Mesenchymal stem cell (in vitro differentiated cells and primary cell): ENCODE measurements at regions not wholly inside any gene's neighbourhood (a gene's known extent, or its start where the extent isn't known, plus 50 kb on each side); places are given as distances from the start of the nearest gene placed in this dataset.
"Not testable (repeated sequence)": the region's sequence is repeated elsewhere in the genome, so short reads cannot be mapped to it uniquely, and the experiment has no call there.

ENCODE experiments used
- DNase-seq: peaks from one replicate; pipeline ENCODE4 v3.0.0-alpha.2; 2013
- H2AFZ ChIP-seq: one replicate; pipeline ENCODE4 v1.6.1; 2013; ENCODE audit warnings: low read depth, mild to moderate bottlenecking, control low read depth, inconsistent platforms, low read length, moderate library complexity
- H2AK5ac ChIP-seq: 2 replicates; pipeline ENCODE4 v1.6.1; 2013; ENCODE audit warnings: low read length, moderate library complexity, mild to moderate bottlenecking, inconsistent platforms; ENCODE audit not compliant: severe bottlenecking
- H2BK120ac ChIP-seq: one replicate; pipeline ENCODE4 v1.6.1; 2013; ENCODE audit warnings: low read depth, mild to moderate bottlenecking, inconsistent platforms, low read length, moderate library complexity
- H2BK12ac ChIP-seq, 2 experiments: one replicate each; pipeline ENCODE4 v1.6.1; 2013; ENCODE audit warnings: inconsistent platforms in 2 of 2, low read length in 2 of 2, mild to moderate bottlenecking in 2 of 2, moderate library complexity in 2 of 2, control low read depth in 1 of 2
- H2BK15ac ChIP-seq: one replicate; pipeline ENCODE4 v1.6.1; 2013; ENCODE audit warnings: mild to moderate bottlenecking, low read depth, inconsistent platforms; ENCODE audit not compliant: poor library complexity, severe bottlenecking
- H2BK5ac ChIP-seq: 2 replicates; pipeline ENCODE4 v1.6.1; 2013; ENCODE audit warnings: low read depth, mild to moderate bottlenecking, low read length, control low read depth, inconsistent platforms; ENCODE audit not compliant: poor library complexity, severe bottlenecking
- H3K14ac ChIP-seq, 2 experiments: one replicate each; pipeline ENCODE4 v1.6.1; 2013; ENCODE audit warnings: inconsistent platforms in 2 of 2, low read length in 2 of 2, control low read depth in 1 of 2, mild to moderate bottlenecking in 1 of 2, moderate library complexity in 1 of 2
- H3K18ac ChIP-seq, 2 experiments: one replicate each; pipeline ENCODE4 v1.6.1; 2013; ENCODE audit warnings: inconsistent platforms in 2 of 2, low read length in 2 of 2, control low read depth in 1 of 2, low read depth in 1 of 2, mild to moderate bottlenecking in 1 of 2
- H3K23ac ChIP-seq, 2 experiments: one replicate each; pipeline ENCODE4 v1.6.1; 2013; ENCODE audit warnings: inconsistent platforms in 2 of 2, low read length in 2 of 2, mild to moderate bottlenecking in 2 of 2, moderate library complexity in 2 of 2, control low read depth in 1 of 2
- H3K27ac ChIP-seq: 2 replicates; pipeline ENCODE4 v1.5.1; 2013; ENCODE audit warnings: mild to moderate bottlenecking, moderate library complexity, low read length, control low read depth, inconsistent platforms; ENCODE audit not compliant: poor library complexity, severe bottlenecking
- H3K27me3 ChIP-seq, 2 experiments: 2 replicates each; pipeline versions ENCODE4 v1.6.1 to v1.7.0; 2013; ENCODE audit warnings: low read length in 2 of 2, mild to moderate bottlenecking in 2 of 2, moderate library complexity in 2 of 2, control low read depth in 1 of 2, inconsistent platforms in 1 of 2; ENCODE audit not compliant: control insufficient read depth in 1 of 2, insufficient read depth in 1 of 2
- H3K36me3 ChIP-seq, 2 experiments: 2 replicates each; pipeline versions ENCODE4 v1.6.1 to v1.7.0; 2013; ENCODE audit warnings: low read length in 2 of 2, control low read depth in 1 of 2, inconsistent platforms in 1 of 2, low read depth in 1 of 2, mild to moderate bottlenecking in 1 of 2; ENCODE audit not compliant: insufficient read depth in 2 of 2, control insufficient read depth in 1 of 2
- H3K4ac ChIP-seq, 2 experiments: one replicate each; pipeline ENCODE4 v1.6.1; 2013; ENCODE audit warnings: inconsistent platforms in 2 of 2, low read length in 2 of 2, mild to moderate bottlenecking in 2 of 2, moderate library complexity in 2 of 2, control low read depth in 1 of 2, low read depth in 1 of 2
- H3K4me1 ChIP-seq: 2 replicates; pipeline ENCODE4 v1.6.1; 2013; ENCODE audit warnings: low read depth, low read length, control low read depth; ENCODE audit not compliant: control insufficient read depth, insufficient read depth
- H3K4me2 ChIP-seq: 2 replicates; pipeline ENCODE4 v1.6.1; 2013; ENCODE audit warnings: low read length, mild to moderate bottlenecking, inconsistent platforms; ENCODE audit not compliant: poor library complexity, severe bottlenecking
- H3K4me3 ChIP-seq, 2 experiments: 2 replicates each; pipeline versions ENCODE4 v1.5.1 to v1.7.0; 2013; ENCODE audit warnings: low read length in 2 of 2, mild to moderate bottlenecking in 2 of 2, control low read depth in 1 of 2, low read depth in 1 of 2; ENCODE audit not compliant: insufficient read depth in 1 of 2
- H3K79me1 ChIP-seq: replicated peaks from 2 replicates; pipeline ENCODE4 v1.6.1; 2013; ENCODE audit warnings: mild to moderate bottlenecking, control low read depth, low read length, inconsistent platforms; ENCODE audit not compliant: poor library complexity, severe bottlenecking
- H3K9ac ChIP-seq: 2 replicates; pipeline ENCODE4 v1.7.0; 2013; ENCODE audit warnings: mild to moderate bottlenecking, low read length, moderate library complexity
- H3K9me3 ChIP-seq: 2 replicates; pipeline ENCODE4 v1.7.0; 2013; ENCODE audit warnings: mild to moderate bottlenecking, low read length; ENCODE audit not compliant: control insufficient read depth
- H4K8ac ChIP-seq: one replicate; pipeline ENCODE4 v1.6.1; 2013; ENCODE audit warnings: inconsistent platforms, mild to moderate bottlenecking, low read length, moderate library complexity
- H4K91ac ChIP-seq: one replicate; pipeline ENCODE4 v1.6.1; 2013; ENCODE audit warnings: mild to moderate bottlenecking, low read length, inconsistent platforms
- WGBS: methylation state at CpG from one replicate; pipeline ENCODE4 v1.1.7; 2013; ENCODE audit warnings: mixed read lengths; 5-methylcytosine and 5-hydroxymethylcytosine counted together

DNA sequence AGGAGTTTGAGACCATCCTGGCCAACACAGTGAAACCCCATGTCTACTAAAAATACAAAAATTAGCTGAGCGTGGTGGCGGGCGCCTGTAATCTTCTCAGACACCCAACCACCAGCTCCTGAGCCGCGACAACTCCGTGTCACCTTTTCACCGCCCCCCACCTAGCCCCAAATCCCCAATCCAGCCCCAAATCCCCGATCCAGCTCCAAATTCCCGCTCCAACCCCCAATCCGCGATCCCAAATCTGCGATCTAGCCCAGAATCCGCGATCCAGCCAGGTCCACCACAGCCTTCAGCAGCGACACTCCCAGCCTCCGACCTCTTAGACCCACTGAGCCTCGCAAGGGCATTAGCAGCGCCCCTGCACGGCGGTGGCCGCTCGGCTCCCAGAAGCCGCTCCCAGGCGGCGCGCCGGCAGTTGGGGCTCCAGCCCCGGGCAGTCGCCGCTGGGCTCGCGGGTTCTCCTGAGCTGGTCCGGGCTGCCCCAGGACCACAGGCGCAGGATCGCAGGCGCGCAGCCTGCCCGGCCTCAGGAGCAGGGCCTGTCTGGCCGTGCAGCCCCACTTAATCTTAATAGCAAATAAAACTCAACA, 4469.9 kb upstream of the OR11H1 start:
- H2AK5ac ChIP-seq: not testable (repeated sequence)
- 77% methylated on average over 16 of the region's 39 CpGs for WGBS

GRCh38 chr22:11059129-11059528, 4468.9 kb upstream of the OR11H1 start:
- DNase-seq, H3K23ac ChIP-seq, H3K27ac ChIP-seq, H3K4me2 ChIP-seq, H4K8ac ChIP-seq, H2AK5ac ChIP-seq, H2BK120ac ChIP-seq, H3K9ac ChIP-seq, H3K4ac ChIP-seq, H3K18ac ChIP-seq, H4K91ac ChIP-seq, H3K4me3 ChIP-seq, H2AFZ ChIP-seq, H3K79me1 ChIP-seq, H3K4me1 ChIP-seq, H2BK15ac ChIP-seq, H3K14ac ChIP-seq, H3K27me3 ChIP-seq, H2BK12ac ChIP-seq, H3K36me3 ChIP-seq, H2BK5ac ChIP-seq: not testable (repeated sequence)
- H3K9me3 ChIP-seq: peaks cover 15% of the 10 kb centered on the region
- WGBS: 64% methylated on average over 2 of the region's 3 CpGs

More for the DNA sequence above, 4469.9 kb upstream of the OR11H1 start:
- not testable (repeated sequence) for H3K36me3 ChIP-seq, H2AFZ ChIP-seq, H3K79me1 ChIP-seq, H3K4me3 ChIP-seq, DNase-seq, H3K18ac ChIP-seq, H4K8ac ChIP-seq, H3K27ac ChIP-seq, H3K4ac ChIP-seq, H2BK5ac ChIP-seq, H2BK15ac ChIP-seq, H3K4me2 ChIP-seq, H3K23ac ChIP-seq, H3K14ac ChIP-seq, H2BK12ac ChIP-seq, H4K91ac ChIP-seq, H3K9ac ChIP-seq, H2BK120ac ChIP-seq, H3K27me3 ChIP-seq, H3K4me1 ChIP-seq
- peaks cover 10% of the 10 kb centered on the region for H3K9me3 ChIP-seq

DNA sequence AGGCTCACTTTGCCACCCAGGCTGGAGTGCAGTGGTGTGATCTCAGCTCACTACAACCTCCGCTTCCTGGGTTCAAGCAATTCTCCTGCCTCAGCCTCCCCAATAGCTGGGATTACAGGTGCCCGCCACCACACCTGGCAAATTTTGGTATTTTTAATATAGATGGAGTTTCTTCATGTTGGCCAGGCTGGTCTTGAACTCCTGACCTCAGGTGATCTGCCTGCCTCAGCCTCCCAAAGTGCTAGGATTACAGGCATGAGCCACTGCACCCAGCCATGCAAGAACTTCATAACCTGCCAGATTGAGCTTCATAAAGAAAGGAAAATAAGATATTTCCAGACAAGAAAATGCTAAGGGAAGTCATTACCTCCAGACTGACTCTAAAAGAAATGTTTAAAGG, 4467.2 kb upstream of the OR11H1 start:
- H3K9ac ChIP-seq, H2AFZ ChIP-seq, H3K23ac ChIP-seq, H3K36me3 ChIP-seq, H3K4me1 ChIP-seq, H2AK5ac ChIP-seq, H4K8ac ChIP-seq, DNase-seq, H3K79me1 ChIP-seq, H4K91ac ChIP-seq, H3K18ac ChIP-seq, H2BK120ac ChIP-seq, H3K4me2 ChIP-seq, H3K4ac ChIP-seq, H2BK12ac ChIP-seq, H3K14ac ChIP-seq, H3K27ac ChIP-seq, H3K27me3 ChIP-seq, H2BK15ac ChIP-seq, H3K4me3 ChIP-seq, H2BK5ac ChIP-seq: not testable (repeated sequence)
- WGBS: 69% methylated on average over 2 of the region's 2 CpGs
- H3K9me3 ChIP-seq: peaks cover 23% of the 10 kb centered on the region

DNA sequence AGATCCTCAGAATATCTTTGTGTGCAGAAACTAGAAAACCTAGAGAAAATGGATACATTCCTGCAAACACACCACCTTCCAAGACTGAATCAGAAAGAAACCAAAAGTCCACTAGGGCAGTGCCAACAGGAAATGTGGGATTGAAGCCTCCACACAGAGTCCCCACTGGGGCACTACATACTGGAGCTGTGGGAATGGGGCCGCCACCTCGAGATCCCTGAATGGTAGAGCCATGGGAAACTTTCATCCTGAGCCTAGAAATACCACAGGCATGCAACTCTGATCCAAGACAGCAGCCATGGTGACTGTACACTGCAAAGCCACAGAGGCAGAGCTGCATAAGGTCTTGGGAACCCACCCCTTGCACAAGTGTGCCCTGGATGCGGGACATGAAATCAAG, 4465.5 kb upstream of the OR11H1 start:
- not testable (repeated sequence) for H3K14ac ChIP-seq, H3K4me3 ChIP-seq, H3K36me3 ChIP-seq, H2AFZ ChIP-seq, H3K9ac ChIP-seq, H3K27ac ChIP-seq, H4K91ac ChIP-seq, H3K4me2 ChIP-seq, H4K8ac ChIP-seq, H2BK15ac ChIP-seq, H3K4me1 ChIP-seq, H3K27me3 ChIP-seq, H3K18ac ChIP-seq, H2AK5ac ChIP-seq, H2BK12ac ChIP-seq, H2BK5ac ChIP-seq, H3K79me1 ChIP-seq, H3K4ac ChIP-seq, H3K23ac ChIP-seq, DNase-seq, H2BK120ac ChIP-seq
- WGBS: 42% methylated on average over 2 of the region's 3 CpGs
- H3K9me3 ChIP-seq: peaks cover 29% of the 10 kb centered on the region
